BJ (cell line): ENCODE measurements at regions not wholly inside any gene's neighbourhood (a gene's known extent, or its start where the extent isn't known, plus 50 kb on each side); places are given as distances from the start of the nearest gene placed in this dataset.

ENCODE experiments used
- CTCF ChIA-PET: fragments of 350-600 bp; formaldehyde crosslinking; extraction: SDS; loops from one replicate; lab custom pipeline; 2021; ENCODE audit warnings: antibody characterized with exemption, inconsistent platforms; lab: Yijun Ruan, JAX
- POLR2A ChIA-PET: fragments of 300-600 bp; sonication (Branson Sonifier 250); formaldehyde crosslinking; extraction: SDS; loops from one replicate; lab custom pipeline; 2021; ENCODE audit warnings: antibody characterized with exemption; lab: Charles Lee
- DNase-seq: peaks from one replicate; pipeline ENCODE4 v3.0.0-alpha.2; 2011; ENCODE audit warnings: low read depth
- H3K27me3 ChIP-seq: 2 replicates; pipeline ENCODE4 v1.6.0; 2011; ENCODE audit warnings: low read length; ENCODE audit not compliant: control insufficient read depth, insufficient read depth
- H3K36me3 ChIP-seq: 2 replicates; pipeline ENCODE4 v1.5.1; 2011; ENCODE audit warnings: low read length; ENCODE audit not compliant: control insufficient read depth, insufficient read depth
- H3K4me3 ChIP-seq: 2 replicates; pipeline ENCODE4 v1.5.1; 2011; ENCODE audit warnings: low read depth, mild to moderate bottlenecking, control low read depth, low read length
- CTCF ChIP-seq: IDR thresholded peaks from 2 replicates; pipeline ENCODE4 v1.5.1; 2011; ENCODE audit warnings: low read depth, mild to moderate bottlenecking, control low read depth, inconsistent platforms, low read length, moderate library complexity; ENCODE audit not compliant: insufficient read depth

GRCh38 chr5:5080790-5081189 lies 59.3 kb upstream of the ADAMTS16 start:
- no peak for DNase-seq
- no peak for TF ChIP-seq CTCF
- ChIA-PET POLR2A (no interaction called here), CTCF (no interaction called here)
- Histone ChIP-seq H3K4me3 (no peak overlapping the region), H3K27me3 (no peaks in the 10 kb centered on the region), H3K36me3 (no peaks in the 10 kb centered on the region)

- POLR2A ChIA-PET: no interaction called here
- Histone ChIP-seq H3K27me3 (no peaks in the 10 kb centered on the region), H3K4me3 (no peak overlapping the region), H3K36me3 (no peaks in the 10 kb centered on the region)
- CTCF ChIA-PET: no interaction called here
- no peak for DNase-seq
- TF ChIP-seq CTCF: no peak
These were observed 54.7 kb upstream of the ADAMTS16 start for GRCh38 chr5:5085381-5085780.

DNA sequence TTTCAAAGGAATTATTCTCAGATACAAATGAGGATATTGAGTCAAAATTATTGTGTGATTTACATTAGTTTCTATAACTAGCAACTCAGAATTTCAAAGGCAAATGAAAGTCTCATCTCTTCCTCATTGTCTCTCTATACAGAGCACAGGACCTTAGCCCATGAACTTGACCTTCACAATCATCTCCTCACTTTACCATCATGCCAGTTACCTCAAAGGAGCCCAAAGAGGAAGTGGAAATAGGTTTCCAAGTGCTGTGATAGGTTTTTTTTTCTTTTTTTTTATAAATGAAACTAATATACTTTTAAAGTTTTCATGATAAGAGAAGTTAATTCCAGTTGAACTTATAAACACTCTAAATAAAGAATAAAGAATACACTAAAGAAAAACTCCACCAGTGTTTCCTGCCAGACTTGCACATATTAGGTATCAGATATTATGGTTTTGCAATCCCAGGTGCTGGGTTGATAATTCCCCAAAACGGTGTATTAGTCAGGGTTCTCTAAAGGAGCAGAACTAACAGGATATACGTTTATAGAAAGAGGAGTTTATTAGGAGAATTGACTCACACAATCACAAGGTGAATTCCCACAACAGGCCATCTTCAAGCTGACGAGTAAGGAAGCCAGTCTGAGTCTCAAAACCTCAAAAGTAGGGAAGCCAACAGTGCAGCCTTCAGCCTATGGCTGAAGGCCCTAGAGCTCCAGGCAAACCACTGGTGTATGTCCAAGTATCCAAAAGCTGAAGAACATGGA lies 50.1 kb upstream of the ADAMTS16 start:
- Histone ChIP-seq H3K4me3 (no peak overlapping the region), H3K27me3 (no peaks in the 10 kb centered on the region), H3K36me3 (no peaks in the 10 kb centered on the region)
- ChIA-PET CTCF (no interaction called here), POLR2A (no interaction called here)
- no peak for TF ChIP-seq CTCF
- DNase-seq: no peak
